ENCODE measurements at regions not wholly inside any gene's neighbourhood (a gene's known extent, or its start where the extent isn't known, plus 50 kb on each side); places are given as distances from the start of the nearest gene placed in this dataset.

DNA sequence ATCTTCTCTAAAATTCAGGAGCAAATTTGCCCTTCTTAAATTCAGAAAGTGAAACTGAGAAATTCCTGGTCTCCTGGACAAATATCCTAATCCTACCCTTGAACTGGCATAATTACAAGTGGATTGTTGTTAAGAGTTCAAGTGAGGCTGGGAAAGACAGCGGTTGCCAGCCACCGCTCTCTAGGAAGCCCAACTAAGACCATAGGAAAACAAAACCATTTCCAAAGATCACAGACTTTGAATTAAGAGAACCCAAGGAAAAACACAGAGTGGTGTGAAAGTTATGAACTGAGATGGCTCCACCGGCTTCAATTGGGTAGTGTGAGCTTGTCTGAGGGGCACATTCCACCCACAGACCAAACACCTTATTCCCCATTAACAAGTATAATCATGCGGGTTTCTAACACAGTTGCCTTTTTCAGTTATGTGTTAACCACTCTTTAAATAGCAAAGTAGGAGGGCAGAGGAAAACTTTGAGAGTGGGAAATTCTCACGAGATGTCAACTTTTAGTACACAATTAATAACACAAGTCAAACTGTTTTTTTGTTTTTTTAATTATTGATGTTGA lies 1628.8 kb upstream of the SEL1L start:
- no peaks in the 10 kb centered on the region for H3K27me3 Mint-ChIP-seq (ENCODE audit: low read depth)
- H3K4me1 Mint-ChIP-seq = peaks cover 14% of the 10 kb centered on the region
- H3K27ac Mint-ChIP-seq (ENCODE audit: unreplicated experiment) = no peak overlapping the region
- H3K36me3 Mint-ChIP-seq (ENCODE audit: low read depth) = no peaks in the 10 kb centered on the region
- DNase-seq (ENCODE audit: low read depth, low spot score) = no peak
- H3K4me3 Mint-ChIP-seq = no peak overlapping the region
- no peaks in the 10 kb centered on the region for H3K9me3 Mint-ChIP-seq
- TF ChIP-seq, protein P1, sequence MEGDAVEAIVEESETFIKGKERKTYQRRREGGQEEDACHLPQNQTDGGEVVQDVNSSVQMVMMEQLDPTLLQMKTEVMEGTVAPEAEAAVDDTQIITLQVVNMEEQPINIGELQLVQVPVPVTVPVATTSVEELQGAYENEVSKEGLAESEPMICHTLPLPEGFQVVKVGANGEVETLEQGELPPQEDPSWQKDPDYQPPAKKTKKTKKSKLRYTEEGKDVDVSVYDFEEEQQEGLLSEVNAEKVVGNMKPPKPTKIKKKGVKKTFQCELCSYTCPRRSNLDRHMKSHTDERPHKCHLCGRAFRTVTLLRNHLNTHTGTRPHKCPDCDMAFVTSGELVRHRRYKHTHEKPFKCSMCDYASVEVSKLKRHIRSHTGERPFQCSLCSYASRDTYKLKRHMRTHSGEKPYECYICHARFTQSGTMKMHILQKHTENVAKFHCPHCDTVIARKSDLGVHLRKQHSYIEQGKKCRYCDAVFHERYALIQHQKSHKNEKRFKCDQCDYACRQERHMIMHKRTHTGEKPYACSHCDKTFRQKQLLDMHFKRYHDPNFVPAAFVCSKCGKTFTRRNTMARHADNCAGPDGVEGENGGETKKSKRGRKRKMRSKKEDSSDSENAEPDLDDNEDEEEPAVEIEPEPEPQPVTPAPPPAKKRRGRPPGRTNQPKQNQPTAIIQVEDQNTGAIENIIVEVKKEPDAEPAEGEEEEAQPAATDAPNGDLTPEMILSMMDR (conservative IDR thresholded peaks at IDR 0.05) = no peak

DNA sequence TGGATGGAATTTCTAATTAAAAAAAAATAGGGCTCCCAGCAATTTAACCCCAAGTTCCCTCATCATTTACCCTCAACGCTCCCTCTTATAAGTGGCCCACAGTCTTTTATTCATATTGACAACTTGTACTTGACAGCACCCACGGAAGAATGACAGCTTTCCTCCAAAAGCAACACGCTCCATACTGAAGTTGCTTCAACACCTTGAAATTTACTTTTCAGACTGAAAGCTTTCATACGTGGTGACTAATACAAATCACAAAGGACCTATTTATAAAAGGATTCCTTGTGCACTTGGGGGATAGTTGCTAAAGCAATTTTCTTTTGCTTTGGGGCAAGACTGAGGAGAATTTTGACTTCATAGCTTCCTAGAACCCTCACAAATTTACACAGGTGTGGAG lies 1629.4 kb upstream of the SEL1L start:
- DNase-seq (ENCODE audit: low read depth, low spot score) = no peak
- Mint-ChIP-seq H3K36me3 (ENCODE audit: low read depth) (no peaks in the 10 kb centered on the region), H3K4me1 (peaks cover 14% of the 10 kb centered on the region), H3K27ac (ENCODE audit: unreplicated experiment) (no peak overlapping the region), H3K4me3 (no peak overlapping the region), H3K27me3 (ENCODE audit: low read depth) (no peaks in the 10 kb centered on the region), H3K9me3 (no peaks in the 10 kb centered on the region)
- TF ChIP-seq, protein P1 (conservative IDR thresholded peaks at IDR 0.05) = no peak

DNA sequence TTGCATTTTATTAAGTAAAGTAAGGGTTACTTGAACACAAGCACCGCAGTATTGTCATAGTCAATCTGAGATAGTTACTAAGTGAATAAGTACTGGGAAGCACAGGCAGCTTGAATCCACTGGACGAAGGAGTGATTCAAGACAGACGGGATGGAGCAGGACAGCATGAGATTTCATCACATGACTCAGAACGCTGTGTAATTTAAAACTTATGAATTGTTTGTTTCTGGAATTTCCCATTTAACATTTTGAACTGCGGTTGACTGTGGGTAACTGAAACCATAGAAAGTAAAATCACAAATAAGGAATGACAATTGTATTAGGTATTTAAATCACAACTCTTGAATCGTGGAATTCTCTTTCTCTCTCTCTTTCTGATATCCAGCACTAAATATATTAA lies 1630.4 kb upstream of the SEL1L start:
- DNase-seq (ENCODE audit: low read depth, low spot score) = no peak
- H3K27me3 Mint-ChIP-seq (ENCODE audit: low read depth) = no peaks in the 10 kb centered on the region
- H3K4me3 Mint-ChIP-seq = no peak overlapping the region
- TF ChIP-seq, protein P1 (conservative IDR thresholded peaks at IDR 0.05) = no peak
- no peaks in the 10 kb centered on the region for H3K9me3 Mint-ChIP-seq
- H3K36me3 Mint-ChIP-seq (ENCODE audit: low read depth) = no peaks in the 10 kb centered on the region
- no peak overlapping the region for H3K27ac Mint-ChIP-seq (ENCODE audit: unreplicated experiment)
- H3K4me1 Mint-ChIP-seq = peaks cover 5% of the 10 kb centered on the region

GRCh38 chr14:83164591-83164990 lies 1630.9 kb upstream of the SEL1L start:
- Mint-ChIP-seq H3K36me3 (ENCODE audit: low read depth) (no peaks in the 10 kb centered on the region), H3K4me1 (peaks cover 5% of the 10 kb centered on the region), H3K4me3 (no peak overlapping the region), H3K27ac (ENCODE audit: unreplicated experiment) (no peak overlapping the region), H3K27me3 (ENCODE audit: low read depth) (no peaks in the 10 kb centered on the region), H3K9me3 (no peaks in the 10 kb centered on the region)
- TF ChIP-seq, protein P1 (conservative IDR thresholded peaks at IDR 0.05) = no peak
- no peak for DNase-seq (ENCODE audit: low read depth, low spot score)

DNA sequence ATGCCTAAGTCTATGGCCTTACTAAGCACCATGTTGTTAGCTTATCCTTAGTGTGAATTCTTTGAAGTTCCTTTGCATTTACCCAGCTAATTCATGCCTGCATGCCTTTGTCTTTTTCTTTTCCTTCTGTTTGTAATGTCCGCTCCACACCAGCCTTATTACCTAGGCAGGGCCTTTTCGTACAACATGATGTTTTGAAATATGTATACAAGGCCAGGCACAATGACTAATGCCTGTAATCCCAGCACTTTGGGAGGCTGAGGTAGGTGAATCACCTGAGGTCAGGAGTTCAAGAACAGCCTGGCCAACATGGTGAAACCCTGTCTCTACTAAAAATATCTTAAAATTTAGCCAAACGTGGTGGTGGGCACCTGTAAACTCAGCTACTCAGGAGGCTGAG lies 1636.5 kb upstream of the SEL1L start:
- TF ChIP-seq, protein P1 (conservative IDR thresholded peaks at IDR 0.05) = no peak
- Mint-ChIP-seq H3K27ac (ENCODE audit: unreplicated experiment) (no peak overlapping the region), H3K4me3 (no peak overlapping the region), H3K4me1 (no peaks in the 10 kb centered on the region), H3K27me3 (ENCODE audit: low read depth) (no peaks in the 10 kb centered on the region), H3K36me3 (ENCODE audit: low read depth) (no peaks in the 10 kb centered on the region), H3K9me3 (no peaks in the 10 kb centered on the region)
- no peak for DNase-seq (ENCODE audit: low read depth, low spot score)
